ENCODE measurements at regions not wholly inside any gene's neighbourhood (a gene's known extent, or its start where the extent isn't known, plus 50 kb on each side); places are given as distances from the start of the nearest gene placed in this dataset.
A peak's percentile ranks its signal among the peaks of the same experiment; 100 is the strongest.

DNA sequence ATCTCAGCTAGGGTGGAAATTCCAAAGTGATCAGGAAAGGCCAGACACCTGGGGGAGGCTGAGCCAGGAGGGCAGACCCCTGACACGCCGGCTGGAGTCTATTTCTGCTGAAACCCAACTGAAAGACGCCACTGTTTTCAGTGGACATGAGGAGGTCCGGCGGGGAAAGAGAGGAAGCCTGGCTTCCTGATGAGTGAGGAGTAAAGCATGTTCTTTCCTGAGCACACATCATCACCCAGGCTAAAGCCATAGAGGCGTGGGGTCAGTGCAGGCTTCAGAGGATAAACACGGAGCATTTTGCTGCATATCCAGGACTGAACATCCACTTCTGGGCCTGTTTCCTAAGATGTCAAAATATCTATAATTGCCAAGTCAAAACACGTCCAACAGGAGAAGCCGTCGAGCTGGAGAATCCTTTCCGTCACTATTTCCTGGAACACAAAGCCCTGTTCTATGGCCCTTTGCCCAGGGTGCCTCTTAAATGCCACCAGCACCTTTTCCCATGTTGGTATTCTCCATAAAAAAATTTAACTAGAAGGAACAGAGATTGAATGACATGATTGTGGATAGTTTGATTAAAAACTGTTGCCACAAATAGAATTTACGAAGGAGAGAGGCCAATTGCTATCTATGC, 597.9 kb upstream of the ADAMTS16 start:
- no peak for DNase-seq

DNA sequence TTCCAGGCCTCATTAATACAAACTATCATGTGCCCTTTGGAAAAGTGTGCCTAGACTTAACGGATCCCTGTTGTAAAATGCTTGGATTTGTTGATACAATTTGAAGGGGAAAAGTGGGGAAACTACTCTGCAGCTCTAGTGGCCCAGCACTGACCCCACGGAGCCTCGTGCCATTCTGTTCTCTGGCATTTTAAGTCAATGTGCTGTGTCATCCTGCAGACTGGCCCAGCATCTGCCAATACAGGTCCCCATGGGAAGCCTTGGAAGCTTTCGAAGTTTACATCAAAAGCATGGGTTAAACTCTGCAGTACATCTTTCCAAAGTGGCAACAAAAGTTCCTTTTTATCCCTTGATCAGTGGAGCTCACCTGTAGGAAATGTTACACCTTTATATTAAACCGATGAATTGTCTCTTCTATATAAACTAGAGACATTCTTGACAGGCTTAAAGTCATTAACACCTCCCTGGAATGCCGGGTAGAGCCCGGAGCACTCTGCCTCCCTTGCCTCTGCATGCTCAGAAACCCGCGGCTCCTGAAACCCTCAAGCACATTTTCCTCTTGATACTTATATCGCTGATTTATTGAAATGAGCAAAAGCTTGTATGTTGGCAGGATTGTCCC, 596.0 kb upstream of the ADAMTS16 start:
- no peak for DNase-seq

DNA sequence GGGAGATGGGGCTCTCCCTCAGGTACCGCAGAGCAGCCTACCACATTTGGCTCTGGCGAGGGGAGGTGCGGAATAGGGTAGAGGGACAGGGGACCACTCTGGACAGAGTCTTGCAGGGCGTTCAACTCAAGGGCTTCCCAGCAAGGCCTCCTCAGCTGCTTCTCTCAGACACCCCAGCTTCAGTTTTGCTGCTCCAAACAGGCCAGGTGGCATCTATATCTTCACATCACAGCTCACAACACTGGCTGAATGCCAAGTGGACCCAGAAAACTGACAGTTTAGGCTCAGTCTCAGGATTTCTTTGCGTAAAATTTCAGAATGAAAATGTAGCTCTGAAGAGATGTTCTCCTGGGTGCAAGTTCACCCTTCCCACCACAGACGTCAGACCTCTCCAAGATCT, 592.6 kb upstream of the ADAMTS16 start:
- no peak for DNase-seq

DNA sequence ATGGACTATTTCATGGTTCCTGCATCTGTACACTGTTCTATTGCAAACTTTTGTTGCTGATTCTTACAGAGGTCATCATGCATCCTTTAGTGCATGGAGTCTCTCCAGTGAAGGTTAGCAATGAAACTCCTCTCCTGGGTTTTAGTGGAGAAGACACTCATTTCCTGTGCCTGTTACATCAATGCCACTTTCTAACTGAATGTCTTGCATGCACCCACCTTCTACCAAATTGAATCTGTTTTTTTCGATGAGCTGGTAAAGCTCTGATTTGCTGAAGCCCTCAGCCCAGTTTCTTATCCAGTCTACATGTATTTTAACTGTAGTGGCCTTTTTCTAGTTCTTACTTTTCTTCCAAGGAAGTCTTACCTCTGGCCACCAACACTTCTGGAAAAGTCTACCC, 591.8 kb upstream of the ADAMTS16 start:
- no peak for DNase-seq

DNA sequence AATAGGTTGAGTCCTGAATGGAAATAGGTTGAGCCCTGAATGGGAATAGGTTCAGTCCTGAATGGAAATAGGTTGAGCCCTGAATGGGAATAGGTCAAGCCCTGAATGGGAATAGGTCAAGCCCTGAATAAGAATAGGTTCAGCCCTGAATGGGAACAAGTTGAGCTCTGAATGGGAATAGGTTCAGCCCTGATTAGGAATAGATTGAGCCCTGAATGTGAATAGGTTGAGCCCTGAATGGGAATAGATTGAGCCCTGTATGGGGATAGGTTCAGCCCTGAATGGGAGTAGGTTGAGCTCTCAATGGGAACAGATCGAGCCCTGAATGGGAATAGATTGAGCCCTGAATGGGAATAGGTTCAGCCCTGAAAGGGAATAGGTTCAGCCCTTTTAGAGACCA, 590.8 kb upstream of the ADAMTS16 start:
- DNase-seq = no peak

DNA sequence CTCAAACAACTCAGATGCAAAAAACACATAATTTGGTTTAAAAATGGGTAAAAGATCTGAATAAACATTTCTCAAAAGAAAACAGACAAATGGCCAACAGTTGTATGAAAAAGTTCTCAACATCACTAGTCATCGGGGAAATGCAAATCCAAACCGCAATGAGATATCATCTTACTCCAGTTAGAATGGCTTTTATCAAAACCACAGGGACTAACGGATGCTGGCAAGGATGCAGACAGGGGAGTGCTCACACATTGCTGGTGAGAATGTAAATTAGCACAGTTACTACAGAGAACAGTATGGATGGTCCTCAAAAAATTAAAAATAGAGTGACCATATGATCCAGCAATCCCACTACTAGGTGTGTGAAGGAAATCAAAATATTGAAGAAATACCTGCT, 589.1 kb upstream of the ADAMTS16 start:
- DNase-seq = no peak

DNA sequence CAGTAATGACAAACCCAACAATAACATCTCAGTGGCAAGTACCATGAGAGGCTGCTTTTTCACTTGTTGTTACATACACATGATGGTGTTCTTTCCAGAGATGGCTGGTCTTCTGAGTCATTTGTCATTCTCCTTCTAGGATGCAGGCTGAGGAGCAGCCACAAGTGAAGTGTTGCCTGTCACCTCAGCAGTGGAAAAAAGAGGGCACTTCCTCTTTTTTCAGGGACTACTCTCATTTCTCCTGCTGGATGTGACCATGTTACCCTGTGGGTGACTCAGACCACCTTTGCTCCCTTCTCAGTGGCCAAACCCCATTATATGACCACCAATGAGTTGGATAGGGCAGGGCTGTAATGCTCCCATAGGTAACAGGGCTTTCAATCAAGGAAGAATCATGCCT, 587.0 kb upstream of the ADAMTS16 start:
- peak; percentile 80 for DNase-seq

DNA sequence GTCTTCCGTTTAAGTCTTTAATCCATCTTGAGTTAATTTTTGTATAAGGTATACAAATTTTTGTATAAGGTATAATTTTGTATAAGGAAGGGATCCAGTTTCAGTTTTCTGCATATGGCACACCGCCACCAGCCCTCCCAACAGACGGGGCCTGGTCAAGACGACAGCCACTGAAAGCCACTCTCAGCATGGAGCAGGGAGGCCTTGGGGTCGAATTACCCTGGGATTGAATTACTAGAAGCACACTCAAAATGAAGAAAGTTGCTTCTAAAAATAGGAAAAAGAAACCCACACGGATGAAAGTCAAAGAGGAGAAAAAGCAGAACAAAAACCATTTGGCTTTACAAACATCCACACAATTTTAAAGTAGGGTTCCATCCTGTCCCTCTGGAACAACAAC, 586.2 kb upstream of the ADAMTS16 start:
- peak; percentile 91 for DNase-seq

DNA sequence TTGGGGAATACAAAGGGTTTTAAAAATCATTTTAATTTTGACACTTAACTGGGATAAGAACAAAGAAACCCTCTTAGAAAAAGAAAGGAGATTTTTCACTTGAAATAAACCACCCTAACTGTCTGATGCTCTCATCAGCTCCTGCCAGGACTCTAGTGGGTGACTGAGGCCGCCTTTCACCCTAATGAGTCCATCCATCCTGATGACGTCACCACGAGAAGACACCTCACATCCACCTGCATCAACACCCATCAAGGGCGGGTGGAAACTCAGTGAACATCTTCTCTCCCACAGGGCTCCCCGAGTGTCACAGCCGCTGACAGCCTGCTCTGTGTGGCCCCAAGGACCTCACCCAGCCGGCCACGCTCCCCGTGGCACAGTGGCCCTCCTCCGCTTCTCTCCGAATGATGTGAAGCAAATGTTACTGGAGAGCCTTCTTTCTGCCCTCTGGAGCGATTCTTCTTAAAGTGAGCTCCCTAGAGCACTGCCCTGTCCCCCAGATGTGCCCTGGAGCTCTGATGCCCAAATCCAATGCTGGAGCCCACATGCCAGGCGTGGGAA, 584.3 kb upstream of the ADAMTS16 start:
- DNase-seq = no peak

DNA sequence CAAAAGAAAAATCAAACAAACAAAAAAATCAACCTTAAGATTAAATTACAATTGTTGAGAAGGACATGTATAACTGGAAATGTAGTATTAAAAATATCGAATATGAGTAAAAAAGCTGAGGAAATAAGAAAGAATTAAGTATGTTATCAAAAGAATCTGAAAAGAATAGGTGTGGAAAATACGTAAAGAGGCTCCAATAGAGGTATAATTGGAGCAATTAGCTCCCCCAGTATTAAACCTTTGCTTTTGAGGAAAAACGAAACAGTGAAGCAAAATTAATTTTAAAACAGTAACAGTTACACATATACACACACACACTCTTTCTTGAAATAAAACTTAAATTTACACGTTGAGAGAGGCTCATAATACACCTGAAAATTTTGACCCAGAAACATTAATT, 578.7 kb upstream of the ADAMTS16 start:
- no peak for DNase-seq

DNA sequence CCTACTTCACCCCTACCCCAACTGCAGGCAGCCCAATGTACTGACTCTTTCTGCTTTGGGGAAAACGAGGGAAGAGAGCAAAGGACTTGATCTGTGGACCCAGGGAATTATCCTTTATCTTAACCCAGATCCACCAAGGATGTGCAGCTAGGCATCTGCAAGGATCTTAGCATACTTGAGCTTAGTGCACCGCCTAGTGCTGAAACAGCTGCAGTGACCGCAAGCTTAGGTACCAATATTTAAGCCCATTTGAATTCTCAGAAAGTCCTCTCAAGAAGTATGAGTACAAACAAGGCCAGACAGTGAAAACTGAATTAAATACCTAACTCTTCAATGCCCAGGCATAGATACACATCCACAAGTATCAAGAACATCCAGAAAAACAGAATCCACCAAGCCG, 576.7 kb upstream of the ADAMTS16 start:
- peak; percentile 43 for DNase-seq

DNA sequence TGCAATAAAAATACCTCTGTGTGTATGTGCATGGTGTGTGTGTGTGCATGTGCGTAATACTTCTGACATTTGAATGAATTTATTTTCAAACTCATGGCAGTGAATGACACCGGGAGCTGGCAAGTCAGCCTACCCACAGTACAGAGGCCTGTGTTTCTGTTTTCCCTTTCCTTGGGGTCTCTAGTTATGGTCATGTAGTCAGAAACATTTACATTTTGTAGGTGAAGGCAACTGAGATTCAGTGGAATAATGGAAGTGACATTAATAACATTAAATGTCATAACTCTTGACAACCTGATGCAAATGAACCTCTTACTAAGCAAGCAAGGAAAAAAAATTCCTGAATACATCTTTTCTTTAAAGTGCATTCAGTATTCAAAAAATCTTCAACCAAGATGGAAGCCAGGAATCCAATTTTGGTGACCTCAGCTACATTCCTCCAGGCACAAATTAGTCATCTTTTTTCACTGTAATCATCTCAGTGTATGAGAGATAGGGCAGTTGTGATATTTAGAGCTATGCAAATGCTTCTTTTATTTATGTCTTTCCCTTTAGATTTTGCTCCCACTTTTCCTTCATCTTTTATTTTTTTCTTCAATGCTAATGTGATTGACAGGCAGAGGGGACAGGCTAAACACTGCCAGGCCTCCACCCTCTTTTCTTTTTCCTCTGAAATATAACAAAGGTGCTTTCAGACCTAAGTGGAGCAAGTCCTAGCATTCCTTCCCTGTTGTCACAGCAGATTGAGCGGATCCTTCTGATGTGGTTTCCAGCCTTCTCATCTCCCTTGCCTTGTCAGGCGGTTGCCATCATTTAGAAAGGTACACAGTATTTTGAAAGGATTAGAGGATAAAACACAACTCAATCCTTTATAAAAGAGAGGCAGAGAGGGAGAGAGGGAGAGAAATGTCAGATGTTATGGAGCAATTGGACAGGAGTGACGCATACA, 569.8 kb upstream of the ADAMTS16 start:
- no peak for DNase-seq

DNA sequence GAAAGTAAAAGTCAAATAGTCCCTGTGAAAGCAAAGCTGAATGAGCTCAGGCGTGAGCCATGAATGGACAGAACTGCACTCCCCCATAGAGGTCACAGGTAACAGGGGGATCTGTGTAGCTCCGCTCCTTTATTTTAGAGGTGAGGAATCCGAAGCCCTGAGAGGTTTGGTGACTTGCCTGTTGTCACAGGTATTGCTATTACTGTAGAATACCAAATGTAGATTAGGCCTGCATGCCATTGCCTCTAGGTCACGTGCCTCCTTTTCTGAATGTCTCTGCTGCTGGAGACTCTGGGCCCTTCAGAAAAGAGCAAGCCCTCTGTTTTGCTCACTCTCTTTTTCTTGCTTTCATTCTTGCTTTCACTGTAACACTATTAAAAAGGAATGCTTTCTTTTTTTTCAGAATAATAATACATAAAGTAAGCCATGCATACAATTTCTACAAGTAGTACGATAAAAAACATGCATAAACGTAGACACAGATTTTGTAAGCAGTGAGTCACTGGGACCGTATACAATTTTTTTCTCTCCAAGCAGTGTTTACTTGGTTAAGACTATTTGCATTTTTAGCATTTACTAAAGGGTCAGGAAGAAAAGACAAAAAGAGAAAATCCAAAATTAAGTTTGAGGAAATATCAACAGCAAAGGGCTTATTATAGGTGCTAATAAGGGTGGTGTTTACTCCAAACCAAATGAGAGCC, 568.7 kb upstream of the ADAMTS16 start:
- DNase-seq = no peak

DNA sequence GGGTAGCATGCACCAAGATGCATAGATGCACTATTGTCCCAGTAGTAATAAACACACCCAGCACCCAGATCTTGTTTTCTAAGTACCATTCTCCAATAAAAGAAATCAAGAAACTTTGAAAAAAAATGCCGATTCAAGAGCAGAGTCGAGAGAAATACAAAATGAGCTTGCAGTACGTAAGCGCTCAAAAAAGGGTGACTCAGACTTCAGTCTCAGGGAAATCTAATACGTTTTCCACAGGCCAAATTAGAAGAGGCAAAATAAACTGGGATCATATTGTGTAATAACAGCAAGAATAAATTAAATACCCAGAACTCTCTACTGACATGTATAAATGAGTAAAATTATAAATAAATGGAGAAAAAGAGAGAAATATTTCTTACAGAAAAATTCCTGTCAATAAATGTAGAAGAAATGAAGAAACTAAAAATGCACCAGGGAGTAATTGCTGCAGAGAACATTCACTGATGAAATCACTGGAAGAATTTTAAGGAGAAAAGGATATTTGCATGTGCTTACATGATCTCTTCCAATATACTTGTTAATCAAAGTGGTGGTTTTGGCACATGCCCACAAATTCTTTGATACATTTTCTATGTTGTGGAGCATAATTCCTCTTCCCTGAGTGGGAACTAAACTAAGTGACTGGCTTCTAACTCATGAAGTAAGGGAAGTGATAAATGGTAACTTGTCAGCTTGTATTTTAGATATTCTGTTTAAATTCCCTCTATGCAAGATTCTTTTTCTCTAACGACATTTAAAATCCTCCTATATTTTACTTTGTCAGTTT, 567.6 kb upstream of the ADAMTS16 start:
- no peak for DNase-seq

DNA sequence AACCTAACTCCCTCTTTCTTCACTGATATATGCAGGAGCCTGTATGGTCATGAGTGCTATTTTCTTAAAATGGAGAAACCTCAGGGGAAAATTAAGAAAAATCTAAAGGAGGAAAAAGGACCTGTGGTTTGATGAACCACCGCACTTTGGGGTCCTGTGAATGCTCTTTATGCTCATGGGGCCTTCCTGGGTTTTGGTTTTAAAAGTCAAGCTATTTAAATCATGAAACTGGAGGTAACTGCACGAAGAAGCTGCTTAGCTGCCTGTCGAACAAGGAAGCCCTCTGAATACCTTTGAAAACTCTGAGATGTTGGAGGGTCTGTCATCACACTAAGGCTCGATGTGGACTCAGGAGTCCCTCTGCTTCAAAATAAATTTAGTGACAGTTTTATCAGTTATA, 564.5 kb upstream of the ADAMTS16 start:
- DNase-seq = no peak

DNA sequence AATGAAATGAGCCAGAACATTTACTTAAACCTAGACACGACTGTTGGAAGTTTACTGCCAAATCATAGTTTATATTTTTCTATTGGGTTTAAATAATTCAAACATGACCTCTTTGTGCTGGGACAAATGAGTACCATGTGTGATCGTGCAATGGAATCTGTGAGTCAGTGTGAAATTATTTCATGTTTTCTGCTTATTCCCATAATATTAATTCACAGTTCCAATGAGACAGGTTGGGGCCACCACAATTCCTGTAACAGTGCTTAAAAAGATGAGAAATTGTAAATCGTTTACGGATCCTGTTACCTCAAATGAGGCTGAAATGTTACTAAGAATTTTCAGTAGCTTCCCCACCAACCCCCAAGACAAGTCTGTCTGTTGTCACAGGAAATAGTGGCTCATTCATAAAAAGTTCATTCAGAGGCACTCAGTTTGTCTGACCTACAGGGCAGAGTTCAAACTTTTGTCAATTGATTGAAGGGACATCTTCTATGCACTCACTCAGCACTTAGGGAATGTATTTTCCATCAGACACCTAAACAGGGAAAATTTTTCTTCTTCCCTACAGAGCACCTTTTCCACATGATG, 563.9 kb upstream of the ADAMTS16 start:
- DNase-seq = no peak

DNA sequence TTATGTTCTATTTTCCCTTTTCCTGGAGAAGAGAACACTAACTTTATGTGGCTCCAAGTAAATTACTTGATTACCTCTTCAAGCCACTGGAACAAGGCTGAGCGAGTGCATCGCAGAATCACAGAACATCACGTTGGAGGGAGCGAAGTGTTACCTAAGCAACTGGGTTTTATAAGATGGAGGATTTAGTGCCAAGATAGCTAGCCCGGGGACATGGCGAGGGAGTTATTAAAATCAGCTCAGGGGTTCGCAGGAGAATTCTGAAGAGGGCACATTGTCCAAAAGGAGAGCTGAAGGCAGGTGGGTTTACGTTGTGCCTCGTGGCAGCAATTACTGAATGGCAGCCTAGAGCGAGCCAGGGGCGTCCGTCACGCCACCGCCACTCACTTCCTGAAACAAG, 563.2 kb upstream of the ADAMTS16 start:
- DNase-seq = no peak

DNA sequence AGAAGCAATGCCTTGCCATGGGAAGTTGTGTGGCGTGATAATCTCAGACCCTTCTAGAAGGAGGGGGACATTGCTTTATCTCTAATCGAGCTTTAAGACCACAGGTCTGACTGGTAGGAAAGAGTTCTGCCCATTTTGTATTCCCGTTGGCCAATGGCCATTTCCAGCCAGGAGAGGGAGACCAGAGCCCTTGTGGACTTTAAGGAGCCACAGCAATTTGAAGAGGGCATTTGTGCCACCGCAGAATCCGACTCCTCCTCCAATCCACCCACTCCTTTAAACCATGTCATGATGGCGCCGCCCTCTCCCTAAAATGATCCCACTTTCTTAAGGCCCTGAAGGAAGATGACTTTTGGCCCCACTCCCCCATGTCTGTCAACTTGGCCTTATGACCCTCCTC, 560.5 kb upstream of the ADAMTS16 start:
- no peak for DNase-seq

DNA sequence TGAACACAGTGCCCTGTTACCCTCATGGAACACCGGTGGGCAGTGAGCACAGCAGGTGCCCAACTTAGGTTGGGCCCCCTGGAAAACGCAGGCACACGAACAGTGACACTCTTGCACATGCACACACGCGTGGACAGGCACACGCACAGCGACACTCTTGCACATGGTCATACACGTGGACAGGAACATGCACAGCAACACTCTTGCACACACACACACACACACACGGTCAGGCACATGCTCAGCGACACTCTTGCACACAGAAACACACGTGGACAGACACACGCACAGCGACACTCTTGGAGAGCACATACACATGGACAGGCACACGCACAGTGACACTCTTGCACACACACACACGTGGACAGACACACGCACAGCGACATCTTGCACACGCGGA, 559.4 kb upstream of the ADAMTS16 start:
- DNase-seq = no peak

DNA sequence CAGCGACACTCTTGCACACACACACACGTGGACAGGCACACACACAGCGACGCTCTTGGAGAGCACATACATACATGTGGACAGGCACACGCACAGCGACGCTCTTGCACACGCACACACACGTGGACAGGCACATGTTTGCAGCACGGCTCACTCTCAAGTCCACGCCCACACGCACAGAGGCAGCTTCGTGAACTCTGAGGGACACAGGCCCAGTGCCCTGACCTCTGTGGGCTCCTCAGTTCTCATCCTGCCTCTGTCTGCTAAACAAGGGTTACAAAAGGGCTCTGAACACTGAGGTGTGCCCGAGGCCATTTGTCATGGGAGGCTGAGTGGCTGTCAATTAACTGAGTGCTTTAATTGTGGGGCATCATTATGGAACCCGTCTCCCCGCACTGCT, 558.8 kb upstream of the ADAMTS16 start:
- DNase-seq = no peak

DNA sequence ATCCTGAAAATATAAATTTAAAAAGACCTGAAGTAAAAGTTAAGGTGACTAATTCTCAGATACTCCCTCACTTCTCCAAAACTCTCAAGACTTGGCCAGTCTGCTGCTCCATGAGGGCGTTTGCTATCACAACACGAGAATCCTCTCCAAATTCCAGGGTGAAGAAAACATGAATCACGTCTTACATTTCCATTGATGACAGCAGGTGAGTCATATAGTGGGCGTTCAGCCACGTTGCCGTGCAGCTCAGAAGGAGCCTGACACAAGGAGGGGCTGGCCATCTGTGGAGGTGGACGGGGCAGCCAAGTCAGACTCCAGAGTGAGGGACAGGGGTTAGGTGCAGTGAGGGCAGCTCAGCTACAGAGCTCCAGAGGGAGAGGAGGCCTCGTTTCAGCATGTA, 555.1 kb upstream of the ADAMTS16 start:
- no peak for DNase-seq

DNA sequence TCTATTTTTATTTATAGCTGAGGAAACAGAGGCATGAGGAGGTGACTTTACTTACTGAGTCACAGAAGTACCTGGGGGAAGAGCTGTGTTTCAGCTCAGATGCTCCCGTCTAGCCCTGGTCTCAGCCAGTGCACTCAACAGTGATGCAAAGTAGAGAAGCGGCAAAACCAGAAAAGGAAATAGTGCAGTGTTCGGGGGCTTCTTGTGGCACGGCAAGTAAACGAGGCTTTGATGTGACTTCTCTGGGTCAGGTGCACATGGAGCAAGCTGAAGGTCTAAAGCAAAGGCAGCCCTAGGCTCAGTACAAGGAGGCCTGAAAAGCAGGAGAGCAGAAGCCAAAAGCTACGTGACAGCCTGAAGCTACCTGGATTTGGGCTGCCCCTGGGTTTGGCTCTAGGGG, 526.7 kb upstream of the ADAMTS16 start:
- DNase-seq = no peak
